ENCODE measurements at regions not wholly inside any gene's neighbourhood (a gene's known extent, or its start where the extent isn't known, plus 50 kb on each side); places are given as distances from the start of the nearest gene placed in this dataset.

GRCh38 chr16:80372341-80372740 is 168.5 kb upstream of the DYNLRB2 start:
- Histone ChIP-seq H3K4me2 (ENCODE audit: insufficient read depth, low read length) (no peak overlapping the region), H3K9me1 (replicated peaks; ENCODE audit: control insufficient read depth, extremely low read depth, insufficient read depth, low read length) (no peaks in the 10 kb centered on the region), H3K36me3 (ENCODE audit: control insufficient read depth in 2 of 2, extremely low read depth in 1 of 2, insufficient read depth in 2 of 2, low read length in 2 of 2) (no peaks in the 10 kb centered on the region), H3K79me2 (ENCODE audit: control insufficient read depth, insufficient read depth, low read length) (no peaks in the 10 kb centered on the region), H4K20me1 (replicated peaks; ENCODE audit: control insufficient read depth, extremely low read depth, insufficient read depth, low read length) (no peaks in the 10 kb centered on the region), H3K4me1 (ENCODE audit: control insufficient read depth, extremely low read depth, insufficient read depth, low read length) (no peaks in the 10 kb centered on the region), H3K9me3 (replicated peaks; ENCODE audit: control insufficient read depth, insufficient read depth, low read length) (no peaks in the 10 kb centered on the region), H3K9ac (replicated peaks; ENCODE audit: extremely low read depth, insufficient read depth, low read length) (no peak overlapping the region), H3K27ac (ENCODE audit: insufficient read depth, low read depth, low read length) (no peak overlapping the region), H3K27me3 (ENCODE audit: control insufficient read depth in 2 of 2, insufficient read depth in 2 of 2, low read length in 2 of 2) (no peaks in the 10 kb centered on the region), H3K4me3 (replicated peaks in 1 of 3; ENCODE audit: insufficient read depth in 1 of 3, low read depth in 1 of 3, low read length in 3 of 3) (no peak overlapping the region), H2AFZ (ENCODE audit: low read depth, low read length) (no peak overlapping the region)
- no peak for TF ChIP-seq POLR2AphosphoS5 (IDR thresholded peaks at IDR 0.05; ENCODE audit: insufficient read depth, low read depth, low read length)
- TF ChIP-seq GATA2 (IDR thresholded peaks at IDR 0.05; ENCODE audit: insufficient read depth, insufficient read length, low read depth, low read length): no peak
- TF ChIP-seq EZH2 (IDR thresholded peaks at IDR 0.05; ENCODE audit: borderline replicate concordance, low read depth, low read length, severe bottlenecking): no peak
- no peak for TF ChIP-seq MAX (IDR thresholded peaks at IDR 0.05; ENCODE audit: insufficient read depth, insufficient read length)
- no peak for TF ChIP-seq FOS (IDR thresholded peaks at IDR 0.05; ENCODE audit: borderline replicate concordance, insufficient read depth, low read length)
- no peak for TF ChIP-seq CTCF (IDR thresholded peaks at IDR 0.05; ENCODE audit: extremely low read depth in 1 of 2, insufficient read depth in 1 of 2, low read depth in 1 of 2, low read length in 2 of 2)
- no peak for TF ChIP-seq POLR2A (IDR thresholded peaks at IDR 0.05; ENCODE audit: low read depth, low read length)
- TF ChIP-seq MYC (IDR thresholded peaks at IDR 0.05; ENCODE audit: low read depth, low read length): no peak
- TF ChIP-seq JUN (IDR thresholded peaks at IDR 0.05; ENCODE audit: borderline replicate concordance, insufficient read depth, insufficient read length, low read depth): no peak
- no peak for DNase-seq (ENCODE audit: low read depth, low spot score)
- intact Hi-C loops (cut with micrococcal nuclease) (no loop called here), dilution Hi-C loops (cut with MboI; ENCODE audit: extremely low pct_ligation_motif_present, low sequenced_read_pairs) (no loop called here)
- FAIRE-seq: no peak
- ChIA-PET POLR2A (no interaction called here), CTCF (no interaction called here)
- BruUV-seq (replicated peaks): no TSS peak

Measured in endothelial cell of umbilical vein (primary cell).